ENCODE measurements at regions not wholly inside any gene's neighbourhood (a gene's known extent, or its start where the extent isn't known, plus 50 kb on each side); places are given as distances from the start of the nearest gene placed in this dataset.

DNA sequence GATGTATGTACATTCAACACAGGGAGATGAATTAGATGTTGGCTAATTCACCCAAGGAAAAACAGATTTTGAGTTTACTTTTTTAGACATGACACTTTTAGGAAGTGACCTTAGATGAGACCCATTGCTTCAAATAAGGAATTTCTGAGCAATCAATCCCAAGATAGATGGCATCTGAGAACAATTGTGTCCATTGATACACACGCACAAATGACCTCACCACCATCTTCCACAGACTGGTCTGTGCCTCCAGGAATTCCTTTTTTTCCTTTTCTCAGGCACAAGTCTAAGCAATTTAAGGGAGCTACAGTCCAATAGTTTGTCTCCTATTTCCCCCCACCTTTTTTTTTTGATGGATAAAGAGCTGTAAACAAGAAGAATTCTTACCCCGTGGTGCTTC is 265.3 kb downstream of the TBL1XR1 start:
- DNase-seq: no peak

DNA sequence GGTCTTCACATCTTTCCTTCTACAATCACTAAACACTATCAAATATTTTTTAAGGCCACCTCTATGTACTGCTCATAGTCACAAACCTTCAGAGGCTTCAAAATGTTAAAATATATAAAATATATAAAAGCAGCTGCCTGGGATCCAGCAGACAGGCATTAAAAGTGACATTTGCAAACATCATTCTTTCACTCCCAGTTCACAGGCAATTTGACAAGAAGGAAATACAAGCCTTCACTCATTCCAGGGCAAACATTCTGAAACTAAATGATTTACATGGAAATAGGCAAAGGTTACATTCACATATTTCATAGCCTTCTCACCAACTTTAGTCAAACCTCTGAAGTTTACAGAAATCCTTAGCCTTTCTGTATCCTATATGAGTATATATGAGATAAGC is 266.3 kb downstream of the TBL1XR1 start:
- no peak for DNase-seq

DNA sequence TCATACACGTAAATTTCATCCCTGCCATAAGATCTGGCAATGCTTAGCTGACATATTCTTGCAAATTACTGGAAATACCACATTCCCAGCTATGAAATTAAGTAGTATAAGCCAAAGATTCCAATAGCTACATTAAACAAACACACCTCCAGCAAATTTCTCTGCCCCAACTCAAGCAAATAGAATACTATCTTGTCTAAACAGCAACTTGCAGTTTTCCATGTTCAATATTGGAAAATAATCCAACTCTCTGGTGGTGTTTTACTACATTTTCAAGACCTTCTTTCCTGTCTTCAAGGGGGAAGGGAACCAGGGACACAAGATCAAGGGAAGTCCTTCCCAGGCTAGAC is 268.7 kb downstream of the TBL1XR1 start:
- no peak for DNase-seq

DNA sequence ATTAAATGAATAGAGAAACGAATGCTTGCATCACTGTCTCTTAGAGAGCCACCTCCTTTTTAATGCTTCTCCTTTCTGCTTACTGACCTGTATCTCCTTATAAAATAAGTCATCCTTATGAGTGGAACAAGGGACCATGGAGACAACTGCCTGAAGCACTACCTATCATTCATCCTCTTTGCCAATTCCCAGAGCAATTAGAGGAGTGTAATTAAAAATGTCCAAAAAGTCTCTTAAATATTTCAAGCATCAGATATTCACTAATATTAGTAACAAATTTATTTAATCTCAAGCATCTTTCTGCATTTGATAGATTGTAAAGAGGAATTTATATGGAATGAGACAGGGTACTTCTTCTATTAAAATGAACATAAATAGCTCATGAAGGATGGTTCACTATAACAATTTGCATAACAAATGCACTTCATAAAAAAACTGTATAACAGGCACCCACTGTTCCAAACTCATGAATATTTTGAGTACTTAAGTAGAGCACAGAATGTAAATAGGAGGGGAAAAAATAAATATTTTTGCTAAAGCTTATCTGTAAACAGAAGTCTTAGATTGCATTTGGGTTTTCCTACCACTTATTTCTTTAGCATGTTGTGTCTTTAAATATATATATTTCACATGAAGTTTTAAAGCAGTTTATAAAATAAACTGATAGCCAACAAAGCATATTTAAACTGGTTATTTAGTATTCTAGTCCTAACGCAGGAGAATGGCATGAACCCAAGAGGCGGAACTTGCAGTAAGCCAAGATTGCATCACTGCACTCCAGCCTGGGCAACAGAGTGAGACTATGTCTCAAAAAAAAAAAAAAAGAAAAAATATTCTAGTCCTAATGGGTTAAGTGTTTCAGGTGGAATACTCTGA is 269.3 kb downstream of the TBL1XR1 start:
- no peak for DNase-seq

DNA sequence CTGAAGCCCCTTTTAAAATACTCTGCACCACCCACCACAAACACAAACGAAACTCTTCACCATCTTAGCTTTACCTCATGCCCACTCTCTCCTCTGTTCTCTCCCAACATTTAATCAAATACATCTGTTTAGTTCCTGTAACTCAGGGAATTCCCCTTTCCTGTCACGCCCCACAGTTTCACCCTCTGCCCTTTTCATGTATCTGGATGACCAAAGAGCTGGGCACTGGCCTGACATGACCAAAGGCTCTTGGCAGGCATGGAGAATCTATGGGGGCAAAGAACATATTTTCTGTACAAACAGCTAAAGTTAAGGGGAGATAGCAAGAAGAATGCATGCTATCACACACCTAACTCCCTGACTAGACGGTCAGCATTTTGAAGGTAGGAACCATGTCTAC is 270.0 kb downstream of the TBL1XR1 start:
- no peak for DNase-seq

DNA sequence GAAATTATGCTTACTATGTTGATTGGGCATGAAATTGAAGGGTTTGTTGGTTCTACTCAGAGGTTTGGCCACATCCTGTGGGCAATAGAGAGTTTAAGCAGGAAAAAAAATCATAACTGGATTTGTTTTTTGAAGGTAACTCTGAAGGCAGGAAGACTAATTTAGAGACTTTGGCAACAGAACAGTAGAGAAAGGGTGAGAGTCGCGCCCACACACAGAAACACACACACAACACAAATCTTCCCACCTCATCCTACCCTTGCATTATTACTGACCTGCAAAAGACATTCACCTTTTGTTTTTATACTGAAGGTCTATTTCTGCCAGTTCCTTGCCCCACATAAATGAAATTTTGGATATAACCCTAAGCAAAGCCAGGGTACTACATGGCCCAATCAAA is 270.6 kb downstream of the TBL1XR1 start:
- no peak for DNase-seq

DNA sequence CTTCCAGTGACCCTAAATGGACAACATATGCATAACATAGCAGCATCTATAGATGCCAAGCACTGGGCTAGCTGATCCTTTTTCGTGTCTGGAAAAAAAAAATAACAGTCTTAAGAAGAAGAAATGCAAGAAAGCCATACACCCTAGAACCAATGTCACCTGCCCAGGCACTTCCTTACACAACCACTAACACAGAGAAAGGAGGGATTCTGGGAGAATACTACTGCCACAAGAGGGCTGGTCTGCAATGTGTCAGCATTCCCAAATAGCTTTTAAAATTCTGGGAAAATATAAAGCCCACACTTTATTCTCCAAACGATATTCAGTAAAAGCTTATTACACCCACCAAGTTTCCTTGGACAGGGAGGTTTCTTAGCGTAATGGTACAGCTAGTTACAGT is 271.2 kb downstream of the TBL1XR1 start:
- no peak for DNase-seq

DNA sequence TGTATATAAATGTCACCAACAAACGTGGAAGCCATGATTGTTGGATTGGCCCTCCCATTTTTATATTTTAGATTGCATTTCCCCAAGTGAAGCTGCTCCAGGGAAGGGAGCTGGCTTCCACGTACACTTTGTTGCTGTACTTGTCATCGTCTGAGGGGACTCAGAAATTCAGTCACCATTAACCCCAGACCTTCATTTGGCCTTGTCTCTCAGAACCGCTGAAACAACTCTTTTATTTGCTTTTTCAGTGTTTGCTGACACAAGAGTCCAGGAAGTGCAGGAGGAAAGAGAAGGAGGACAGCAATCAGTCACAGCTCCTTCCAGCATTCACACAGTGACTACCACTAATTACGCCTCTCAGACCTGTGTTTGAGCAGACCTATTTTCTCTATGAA is 276.5 kb downstream of the TBL1XR1 start:
- DNase-seq: peak; percentile 54

DNA sequence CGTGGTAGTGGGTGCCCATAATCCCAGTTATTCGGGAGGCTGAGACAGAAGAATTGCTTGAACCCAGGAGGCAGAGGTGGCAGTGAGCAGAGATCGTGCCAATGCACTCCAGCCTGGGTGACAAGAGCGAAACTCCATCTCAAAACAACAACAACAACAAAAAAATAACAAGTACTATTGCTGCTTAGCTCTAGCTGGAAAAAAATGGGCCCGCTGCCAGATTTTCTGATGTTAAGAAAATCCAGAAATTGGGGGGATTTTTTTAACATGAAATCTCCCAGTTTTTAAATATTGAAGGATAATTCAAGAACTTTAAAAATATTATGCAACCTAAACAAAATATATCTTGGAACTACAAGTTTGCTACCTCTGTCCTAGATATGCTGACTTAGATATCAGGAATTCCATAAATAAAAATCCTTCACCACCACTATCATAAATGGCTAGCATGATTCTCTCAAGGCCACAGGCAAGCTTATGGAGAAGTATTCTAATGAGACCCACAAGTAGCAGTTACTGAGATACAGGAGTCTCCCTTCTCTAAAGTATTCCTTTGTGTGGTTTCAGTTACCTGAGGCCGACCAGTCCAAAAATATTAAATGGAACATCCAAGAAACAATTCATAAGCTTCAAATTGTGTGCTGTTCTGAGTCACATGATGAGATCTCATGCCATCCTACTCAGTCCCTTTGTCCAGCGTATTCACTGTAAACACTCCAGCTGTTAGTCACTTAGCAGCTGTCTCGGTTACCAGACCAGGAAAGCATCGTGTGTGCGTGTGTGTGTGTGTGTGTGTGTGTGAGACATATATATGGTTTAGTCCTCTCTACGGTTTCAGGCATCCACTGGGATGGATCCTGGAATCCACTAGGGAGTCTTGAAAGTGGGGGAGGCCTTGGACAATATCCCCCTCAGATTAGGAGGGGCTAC is 277.2 kb downstream of the TBL1XR1 start:
- DNase-seq: peak; percentile 61

DNA sequence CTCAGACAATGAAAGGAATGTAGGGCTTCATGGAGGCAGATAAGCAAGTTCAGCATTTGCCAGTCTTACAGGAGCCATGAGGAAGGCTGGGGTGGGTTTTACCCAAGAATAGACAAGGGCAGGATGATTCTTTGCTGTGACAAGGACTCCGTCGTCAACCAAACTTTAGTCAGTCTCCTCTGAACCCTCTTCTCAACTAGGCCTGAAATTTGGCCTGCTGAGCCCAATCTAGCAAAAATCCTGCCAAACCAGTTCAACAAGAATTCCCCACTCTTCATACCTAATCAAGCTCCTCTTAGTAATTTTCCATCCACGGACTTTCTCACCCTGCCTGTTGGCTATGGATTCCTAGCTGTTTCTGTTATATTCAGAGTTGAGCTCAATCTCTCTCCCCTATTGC is 280.5 kb downstream of the TBL1XR1 start:
- peak; percentile 78 for DNase-seq

DNA sequence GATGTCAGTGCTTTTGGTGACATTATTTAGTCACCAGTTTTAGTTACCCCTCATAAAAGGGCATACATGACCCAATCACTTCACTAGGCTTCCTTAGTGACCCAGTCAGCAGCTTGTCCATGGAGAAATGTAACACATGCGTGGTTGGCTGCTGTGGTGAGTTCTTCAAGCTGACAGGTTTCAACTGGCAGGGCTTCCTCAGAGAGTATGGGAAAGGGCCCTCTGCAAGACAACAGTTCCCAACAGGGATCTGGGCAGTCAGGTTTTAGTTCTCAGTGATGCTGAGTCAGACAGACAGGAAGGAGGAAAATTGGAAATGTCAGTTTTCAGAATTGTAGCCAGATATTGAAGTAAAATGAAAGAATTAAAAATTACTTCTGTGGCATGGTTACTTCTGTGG is 282.5 kb downstream of the TBL1XR1 start:
- no peak for DNase-seq

DNA sequence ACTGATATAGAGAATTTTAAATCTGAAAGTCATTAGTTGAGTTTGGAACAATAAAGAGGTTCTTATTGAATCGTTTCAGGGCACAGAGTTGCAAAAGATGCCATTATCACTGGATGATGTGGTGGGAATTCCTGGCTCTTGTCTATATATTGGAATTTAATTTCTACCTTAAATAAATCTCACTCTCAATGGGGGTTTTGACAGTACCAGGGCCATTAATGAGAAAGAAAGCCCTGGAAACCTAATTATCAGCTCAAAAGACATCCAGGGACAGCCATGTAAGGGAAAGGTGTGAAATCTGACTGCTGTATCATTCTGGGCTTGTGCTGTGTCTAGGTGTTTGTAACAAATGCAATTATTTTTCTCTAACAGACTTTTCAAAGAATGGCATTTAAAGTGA is 285.7 kb downstream of the TBL1XR1 start:
- DNase-seq: no peak

DNA sequence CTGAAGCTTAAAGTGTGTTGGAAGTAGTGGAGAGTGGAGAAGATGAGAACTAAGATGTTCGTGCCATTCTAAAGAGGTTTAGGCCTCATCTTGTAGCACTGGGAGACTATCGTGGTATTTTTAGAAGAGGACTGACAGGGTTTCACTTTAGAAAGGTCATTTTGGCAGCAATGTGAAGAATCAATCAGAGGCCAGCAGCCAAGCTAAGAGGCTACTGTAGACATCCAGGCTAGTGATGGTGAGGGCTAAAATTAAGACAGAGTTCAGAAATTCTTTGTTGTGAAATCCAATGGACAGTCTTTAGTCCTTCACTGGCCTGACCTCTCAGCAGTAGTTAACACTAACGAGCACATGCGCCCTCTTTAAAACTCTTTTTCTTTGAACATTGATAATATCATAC is 288.2 kb downstream of the TBL1XR1 start:
- DNase-seq: no peak

DNA sequence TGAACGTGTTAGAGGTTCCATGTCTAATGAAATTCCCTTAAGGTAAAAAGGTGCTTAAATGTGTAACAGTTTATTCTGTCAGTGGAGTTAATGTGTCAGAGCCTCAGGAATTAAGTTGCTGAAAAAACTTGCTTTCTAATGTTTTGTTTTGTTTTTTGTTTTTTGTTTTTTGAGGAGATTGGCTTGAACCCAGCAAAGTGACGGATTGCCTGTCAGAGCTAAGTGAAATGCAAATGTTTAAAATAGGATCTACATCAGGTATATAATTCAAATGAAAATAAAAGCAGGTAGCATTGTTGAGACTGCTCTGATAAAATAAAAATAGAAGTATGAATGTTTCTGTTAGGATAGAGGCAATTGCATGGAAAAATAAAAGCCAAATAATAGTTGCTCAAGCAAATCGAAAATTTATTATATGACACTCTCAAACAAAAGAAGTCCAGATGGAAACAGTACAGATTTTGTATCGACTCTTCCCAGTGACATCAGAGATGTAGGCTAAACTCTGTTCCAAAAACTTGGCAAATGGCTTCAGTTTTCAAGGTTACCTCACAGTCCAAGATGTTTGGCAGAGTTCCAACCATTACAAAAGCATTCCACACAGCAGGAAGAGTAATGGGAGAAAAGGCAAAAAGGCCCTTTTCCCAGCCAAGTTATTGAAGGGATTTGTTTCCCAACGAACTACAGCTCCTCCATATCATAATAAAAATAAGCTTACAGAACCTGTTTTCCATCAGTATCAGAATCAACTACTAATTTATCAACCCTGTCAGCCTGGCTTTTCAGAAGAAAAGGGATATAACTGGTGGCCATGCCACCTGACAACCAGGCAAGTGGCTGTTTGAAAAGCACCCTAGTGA is 291.0 kb downstream of the TBL1XR1 start:
- DNase-seq: no peak

DNA sequence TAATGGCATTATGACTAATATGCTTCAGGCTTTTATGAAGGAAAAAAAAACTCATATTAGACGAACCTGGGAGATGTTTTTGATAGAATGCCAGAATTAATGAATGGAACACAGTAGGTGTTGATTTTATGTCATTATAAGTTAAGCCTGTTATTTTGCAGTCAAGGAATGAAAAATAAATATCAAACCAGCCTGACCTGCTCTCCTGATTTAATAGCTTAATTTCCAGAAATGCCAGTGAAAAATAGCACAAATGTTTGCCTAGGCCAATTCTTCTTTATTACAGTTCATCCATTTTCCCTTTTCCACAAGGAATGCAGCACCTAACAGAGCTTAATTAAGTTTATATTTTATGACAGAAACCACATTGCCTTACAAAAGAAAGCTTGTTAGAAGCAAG is 292.0 kb downstream of the TBL1XR1 start:
- DNase-seq: no peak

DNA sequence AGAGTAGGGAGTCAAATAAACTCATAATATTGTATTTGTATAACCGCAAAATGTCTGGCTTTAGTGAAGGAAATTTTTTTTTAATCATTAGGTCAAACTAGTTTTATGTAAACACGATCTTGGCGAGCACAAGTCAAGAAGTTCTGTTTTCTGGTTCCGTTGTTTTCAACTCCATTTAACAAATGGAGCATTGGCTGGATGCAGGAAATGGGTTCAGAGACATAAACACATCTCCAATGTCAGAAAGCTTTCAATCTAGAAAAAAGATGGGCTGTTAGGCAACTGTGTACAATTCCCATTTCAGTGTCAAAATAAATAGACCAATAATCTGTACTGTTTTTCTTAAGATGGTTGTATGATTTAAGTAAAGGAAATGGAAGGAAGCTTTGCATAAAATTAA is 292.8 kb downstream of the TBL1XR1 start:
- no peak for DNase-seq

DNA sequence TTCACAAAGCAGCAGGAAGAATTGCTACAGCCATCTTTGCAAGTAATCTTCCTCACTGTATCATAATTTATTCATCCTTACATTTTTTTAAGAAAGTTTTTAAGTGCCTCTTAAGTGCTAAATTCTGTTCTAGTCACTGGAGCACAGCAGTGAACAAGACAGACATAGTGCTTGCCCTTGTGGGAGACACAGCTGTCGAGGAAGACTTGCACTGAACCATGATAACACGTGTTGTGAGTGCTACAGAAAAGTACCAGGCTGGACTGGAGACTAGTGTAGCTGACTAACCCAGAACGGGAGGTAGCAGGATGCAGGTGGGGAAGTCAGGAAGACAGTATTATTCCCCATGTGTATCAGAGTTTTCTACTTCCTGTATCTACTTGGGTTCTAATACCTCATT is 300.6 kb downstream of the TBL1XR1 start:
- no peak for DNase-seq

DNA sequence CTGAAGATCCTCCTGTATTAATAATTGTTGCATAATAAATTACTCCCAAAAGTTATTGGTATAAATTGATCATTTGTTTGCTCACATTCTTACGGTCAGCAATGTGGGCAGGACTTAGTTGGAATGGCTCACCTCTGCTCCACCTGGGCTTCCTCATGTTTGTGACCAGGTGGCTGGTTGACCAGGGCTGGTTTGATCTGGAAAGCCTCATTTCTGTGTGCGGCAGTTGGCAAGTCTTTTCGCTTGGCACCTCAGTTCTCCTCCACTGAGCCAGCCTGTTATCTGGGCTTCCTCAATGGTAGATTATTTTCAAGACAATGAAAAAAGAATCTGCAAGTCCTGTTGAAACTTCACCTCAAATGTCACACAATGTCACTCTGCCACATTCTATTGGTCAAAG is 301.1 kb downstream of the TBL1XR1 start:
- DNase-seq: no peak

DNA sequence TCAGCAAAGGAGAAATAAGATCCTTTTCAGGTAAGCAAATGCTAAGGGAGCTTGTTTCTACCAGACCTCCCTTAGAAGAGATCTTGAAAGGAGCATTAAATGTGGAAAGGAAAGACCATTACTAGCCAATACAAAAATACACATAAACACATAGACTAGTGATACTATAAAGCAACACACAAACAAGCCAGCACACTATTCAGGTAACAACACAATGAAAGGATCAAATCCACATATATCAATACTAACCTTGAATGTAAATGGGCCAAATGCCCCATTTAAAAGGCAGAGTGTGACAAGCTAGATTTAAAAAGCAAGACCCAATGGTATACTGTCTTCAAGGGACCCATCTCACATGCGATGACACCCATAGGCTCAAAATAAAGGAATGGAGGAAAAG is 317.6 kb downstream of the TBL1XR1 start:
- no peak for DNase-seq

DNA sequence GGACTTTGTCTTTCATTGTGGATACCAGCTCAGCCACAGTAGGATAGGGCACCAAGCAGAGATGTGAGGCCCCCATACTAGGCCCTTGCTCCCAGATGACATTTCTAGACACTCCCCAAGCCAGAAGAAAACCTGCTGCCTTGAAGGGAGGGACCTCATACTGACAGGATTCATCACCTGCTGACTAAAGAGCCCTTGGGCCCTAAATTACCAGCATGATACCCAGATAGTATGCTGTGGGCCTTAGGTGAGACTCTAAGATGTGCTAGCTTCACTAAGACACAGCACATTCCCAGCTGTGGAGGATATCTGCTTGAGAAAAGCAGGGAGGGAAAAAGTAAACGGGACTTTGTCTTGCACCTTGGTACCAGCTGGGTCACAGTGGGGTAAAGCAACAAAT is 324.0 kb downstream of the TBL1XR1 start:
- DNase-seq: no peak

DNA sequence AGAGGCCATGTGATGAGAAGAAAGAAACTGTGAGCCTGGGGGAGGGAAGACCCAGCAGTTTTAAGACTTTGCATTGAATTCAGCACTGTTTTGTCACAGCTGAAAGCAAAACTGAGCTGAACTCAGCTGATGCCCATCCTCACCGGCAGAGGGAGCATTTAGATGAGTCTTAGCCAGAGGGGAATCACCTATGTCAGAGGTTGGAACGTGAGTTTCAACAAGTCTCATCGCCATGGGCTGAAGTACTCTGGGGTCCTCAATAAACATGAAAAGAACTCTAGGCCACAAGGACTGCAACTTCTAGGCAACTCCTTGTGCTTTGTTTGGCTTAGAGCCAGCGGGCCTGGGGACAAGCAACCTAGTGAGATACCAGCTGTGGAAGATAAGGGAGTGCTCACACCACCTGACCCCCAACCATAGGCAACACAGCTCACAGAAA is 324.5 kb downstream of the TBL1XR1 start:
- peak; percentile 22 for DNase-seq

DNA sequence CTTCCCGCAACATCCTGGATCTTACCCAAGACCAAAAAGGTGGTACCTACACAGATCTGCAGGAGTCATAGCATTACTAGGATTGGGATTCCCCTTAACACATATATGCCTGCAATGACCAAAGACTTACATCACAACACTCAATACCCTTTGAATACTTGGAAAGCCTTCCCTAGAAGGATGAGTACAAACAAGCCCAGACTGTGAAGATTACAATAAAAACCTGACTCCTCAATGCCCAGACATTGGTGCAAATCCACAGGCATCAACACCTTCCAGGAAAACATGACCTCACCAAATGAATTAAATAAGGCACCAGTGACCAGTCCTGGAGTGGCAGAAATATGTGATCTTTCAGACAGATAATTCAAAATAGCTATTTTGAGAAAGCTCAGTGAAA is 326.8 kb downstream of the TBL1XR1 start:
- no peak for DNase-seq

All from NCI-H510A (cell line).